GM12891 (cell line): ENCODE measurements at regions not wholly inside any gene's neighbourhood (a gene's known extent, or its start where the extent isn't known, plus 50 kb on each side); places are given as distances from the start of the nearest gene placed in this dataset.

ENCODE experiments used
- PAX5 ChIP-seq: IDR thresholded peaks from 2 replicates; pipeline ENCODE4 v1.6.1; 2011; ENCODE audit warnings: low read length, moderate library complexity, mild to moderate bottlenecking; ENCODE audit not compliant: insufficient read depth, severe bottlenecking
- POLR2A ChIP-seq: IDR thresholded peaks from 2 replicates; pipeline ENCODE4 v1.6.1; 2011; ENCODE audit warnings: low read depth, low read length, control low read depth
- POLR2AphosphoS5 ChIP-seq: IDR thresholded peaks from 2 replicates; pipeline ENCODE4 v1.6.1; 2011; ENCODE audit warnings: low read depth, low read length, control low read depth
- POU2F2 ChIP-seq: IDR thresholded peaks from 2 replicates; pipeline ENCODE4 v1.6.1; 2011; ENCODE audit warnings: low read depth, mild to moderate bottlenecking, control low read depth, low read length, moderate library complexity
- SPI1 ChIP-seq: IDR thresholded peaks from 2 replicates; pipeline ENCODE4 v1.6.1; 2011; ENCODE audit warnings: low read depth, low read length, control low read depth
- TAF1 ChIP-seq: IDR thresholded peaks from 2 replicates; pipeline ENCODE4 v1.6.1; 2011; ENCODE audit warnings: low read depth, low read length, control low read depth

DNA sequence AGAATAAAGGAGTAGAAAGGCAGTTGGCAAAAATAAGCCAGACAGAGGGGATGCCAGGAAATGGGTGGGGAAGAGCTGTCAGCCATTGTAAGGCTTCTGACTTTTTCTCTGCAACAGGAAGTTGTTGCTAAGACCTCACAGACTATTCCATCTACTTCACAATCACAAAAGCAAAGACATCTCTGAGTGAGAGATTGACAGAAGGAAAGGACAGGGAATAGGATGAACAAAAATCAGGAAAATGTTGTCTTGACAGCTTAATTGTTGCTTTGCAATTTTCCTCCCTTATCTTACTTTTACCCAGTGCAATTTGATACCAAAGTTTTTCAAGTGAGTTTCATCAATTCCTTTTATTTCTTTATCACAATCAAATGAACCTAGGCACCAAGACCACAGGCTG lies 291.2 kb downstream of the CBLN4 start:
- no peak for TF ChIP-seq POLR2A
- no peak for TF ChIP-seq POLR2AphosphoS5
- no peak for TF ChIP-seq TAF1
- no peak for TF ChIP-seq PAX5
- TF ChIP-seq POU2F2: no peak
- TF ChIP-seq SPI1: no peak
